GM12878 (cell line): ENCODE measurements at regions not wholly inside any gene's neighbourhood (a gene's known extent, or its start where the extent isn't known, plus 50 kb on each side); places are given as distances from the start of the nearest gene placed in this dataset.

Experiments used
- ATAC-seq: fragments of 200-7000 bp; cut with Tn5 transposase; 3 replicates; pipeline ENCODE4 v1.9.1; 2020; ENCODE audit warnings: mild to moderate bottlenecking, moderate library complexity
- BruUV-seq: library from RNA; stranded (reverse); fragments of 400-500 nt; replicated peaks from 2 replicates; lab custom pipeline; 2021; lab: Mats Ljungman, UMichigan
- CTCF ChIA-PET: fragments of 300-600 bp; sonication (Branson Sonifier 250); formaldehyde crosslinking; extraction: SDS; loops from one replicate; lab custom pipeline; 2021; ENCODE audit warnings: inconsistent platforms; lab: Yijun Ruan, JAX
- POLR2A ChIA-PET: fragments of 350-600 bp; formaldehyde crosslinking; extraction: SDS; loops from one replicate; lab custom pipeline; 2021; ENCODE audit warnings: inconsistent platforms; lab: Charles Lee
- RAD21 ChIA-PET: fragments of 300-600 bp; sonication (Branson Sonifier 250); formaldehyde crosslinking; loops from one replicate; lab custom pipeline; 2023; ENCODE audit warnings: antibody characterized with exemption; ENCODE audit not compliant: unreplicated experiment; lab: Charles Lee
- SMC1A ChIA-PET: fragments of 300-600 bp; sonication (Branson Sonifier 250); formaldehyde crosslinking; loops from one replicate; lab custom pipeline; 2023; ENCODE audit not compliant: unreplicated experiment, uncharacterized antibody; lab: Charles Lee
- DNase-seq: peaks from one replicate; pipeline ENCODE4 v3.0.0-alpha.2; 2011; ENCODE audit warnings: low read depth, low spot score
- FAIRE-seq: peaks from 3 replicates; lab custom pipeline; 2011; peaks lifted over from hg19 to GRCh38; lab: Jason Lieb, UNC
- H2AFZ ChIP-seq: 2 replicates; pipeline ENCODE4 v1.6.0; 2011; ENCODE audit warnings: low read depth, low read length, control low read depth; ENCODE audit not compliant: control insufficient read depth
- H3K27ac ChIP-seq: 2 replicates; pipeline ENCODE4 v1.5.1; 2011; ENCODE audit warnings: control low read depth; ENCODE audit not compliant: control insufficient read depth, insufficient read depth
- H3K27me3 ChIP-seq, 2 experiments: replicated peaks in 1 of 2; 2 replicates each; pipeline versions ENCODE4 v1.6.0 to v1.6.1; 2011; ENCODE audit warnings: low read length in 1 of 2; ENCODE audit not compliant: control insufficient read depth in 2 of 2, insufficient read depth in 2 of 2
- H3K36me3 ChIP-seq, 2 experiments: 2 replicates each; pipeline ENCODE4 v1.5.1; 2011; ENCODE audit warnings: low read length in 1 of 2; ENCODE audit not compliant: control insufficient read depth in 2 of 2, insufficient read depth in 2 of 2
- H3K4me1 ChIP-seq: 2 replicates; pipeline ENCODE4 v1.6.1; 2011; ENCODE audit warnings: mild to moderate bottlenecking, low read length, moderate library complexity, mixed read lengths; ENCODE audit not compliant: control insufficient read depth, insufficient read depth
- H3K4me2 ChIP-seq: 2 replicates; pipeline ENCODE4 v1.6.0; 2011; ENCODE audit warnings: control low read depth; ENCODE audit not compliant: control insufficient read depth, insufficient read depth
- H3K4me3 ChIP-seq: fragments of 200-600 bp; sonication (generic); 2 replicates; pipeline ENCODE4 v1.5.1; 2016
- H3K79me2 ChIP-seq: 2 replicates; pipeline ENCODE4 v1.6.0; 2011; ENCODE audit warnings: low read length; ENCODE audit not compliant: control insufficient read depth, insufficient read depth
- H3K9ac ChIP-seq: 2 replicates; pipeline ENCODE4 v1.8.0; 2011; ENCODE audit warnings: low read length, control low read depth, mixed read lengths; ENCODE audit not compliant: control insufficient read depth, insufficient read depth
- H3K9me3 ChIP-seq: replicated peaks from 3 replicates; pipeline ENCODE4 v1.5.1; 2011; ENCODE audit warnings: mild to moderate bottlenecking, low read length; ENCODE audit not compliant: control insufficient read depth, insufficient read depth
- H4K20me1 ChIP-seq: 2 replicates; pipeline ENCODE4 v1.6.0; 2011; ENCODE audit not compliant: control insufficient read depth, insufficient read depth
- MTA2 ChIP-seq: fragments of 450-650 bp; IDR thresholded peaks from 2 replicates; pipeline ENCODE4 v1.6.1; 2016; ENCODE audit warnings: low read depth, mild to moderate bottlenecking, moderate library complexity
- SREBF1 ChIP-seq: IDR thresholded peaks from 2 replicates; pipeline ENCODE4 v1.6.1; 2012; ENCODE audit warnings: mild to moderate bottlenecking, low read length
- TBL1XR1 ChIP-seq: IDR thresholded peaks from 2 replicates; pipeline ENCODE4 v1.6.1; 2012; ENCODE audit warnings: low read depth, low read length, improper control_type of control experiment
- WRNIP1 ChIP-seq: IDR thresholded peaks from 2 replicates; pipeline ENCODE4 v1.6.1; 2011; ENCODE audit warnings: low read depth, low read length, improper control_type of control experiment, borderline replicate concordance
- WGBS: methylation state at CpG from one replicate; pipeline ENCODE4 v1.1.6; 2016; ENCODE audit warnings: low lambda C conversion rate; ENCODE audit not compliant: insufficient replicate concordance, insufficient coverage; ENCODE audit errors: missing lambda C conversion rate; 5-methylcytosine and 5-hydroxymethylcytosine counted together
- in situ Hi-C: fragments of 300-500 bp; cut with MboI; formaldehyde crosslinking; loops from 9 replicates; pipeline ENCODE4 v1.14.3; 2018; ENCODE audit warnings: mixed read lengths
- intact Hi-C: fragments of 100-400 bp; cut with micrococcal nuclease; formaldehyde crosslinking; loops from one replicate; pipeline ENCODE4 v1.14.2; 2022; ENCODE audit not compliant: unreplicated experiment
- TF ChIP-seq, protein P1 (sequence below), 3 experiments: IDR thresholded peaks in 2 of 3; conservative IDR thresholded peaks in 1 of 3; 2 replicates each; pipeline ENCODE4 v1.5.1; 2011; ENCODE audit warnings: low read depth in 3 of 3, low read length in 3 of 3, mild to moderate bottlenecking in 3 of 3, control low read depth in 2 of 3, moderate library complexity in 2 of 3, inconsistent platforms in 1 of 3, mixed read lengths in 1 of 3; ENCODE audit not compliant: control insufficient read depth in 2 of 3, insufficient read depth in 1 of 3; ENCODE audit errors: extremely low read depth in 1 of 3
- TF ChIP-seq, protein P2 (sequence below): IDR thresholded peaks from 2 replicates; pipeline ENCODE4 v1.6.1; 2011; ENCODE audit warnings: mild to moderate bottlenecking, low read depth, low read length, moderate library complexity; ENCODE audit not compliant: insufficient replicate concordance
- TF ChIP-seq, protein P3 (sequence below): fragments of 450-650 bp; IDR thresholded peaks from 2 replicates; pipeline ENCODE4 v1.6.1; 2016; ENCODE audit warnings: mild to moderate bottlenecking, moderate library complexity, borderline replicate concordance

DNA sequence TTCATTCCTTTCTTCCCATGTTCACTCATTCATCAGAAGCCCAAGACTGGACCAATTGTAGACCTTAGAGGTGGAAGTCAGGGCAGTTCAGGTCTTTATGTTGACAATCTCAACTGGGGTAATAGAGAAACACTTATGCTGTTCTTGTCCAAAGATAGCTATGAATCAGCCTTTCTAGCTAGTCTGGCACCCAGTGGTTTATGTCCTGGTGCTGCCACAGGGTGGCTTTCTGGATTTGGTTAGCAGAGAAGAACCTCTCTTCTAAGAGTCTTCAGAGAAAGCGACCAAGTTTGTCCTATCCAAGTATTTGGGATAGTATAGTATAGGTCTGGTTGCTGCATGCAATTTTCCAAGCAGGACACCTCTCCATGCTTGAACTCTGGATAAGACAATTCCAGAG, 83.3 kb downstream of the NOG start:
- 0% methylated on average over 1 of the region's 1 CpG for WGBS
- peaks cover under 1% of the 10 kb centered on the region; the same call in 1 of the 2 replicates for H3K4me1 ChIP-seq
- no peak for DNase-seq
- no peak overlapping the region for H3K9ac ChIP-seq
- H2AFZ ChIP-seq, result no peak overlapping the region
- H3K27ac ChIP-seq, result no peak overlapping the region
- SMC1A ChIA-PET, result no interaction called here
- intact Hi-C loops, result no loop called here
- no peak for TF ChIP-seq MTA2
- TF ChIP-seq, protein P1, sequence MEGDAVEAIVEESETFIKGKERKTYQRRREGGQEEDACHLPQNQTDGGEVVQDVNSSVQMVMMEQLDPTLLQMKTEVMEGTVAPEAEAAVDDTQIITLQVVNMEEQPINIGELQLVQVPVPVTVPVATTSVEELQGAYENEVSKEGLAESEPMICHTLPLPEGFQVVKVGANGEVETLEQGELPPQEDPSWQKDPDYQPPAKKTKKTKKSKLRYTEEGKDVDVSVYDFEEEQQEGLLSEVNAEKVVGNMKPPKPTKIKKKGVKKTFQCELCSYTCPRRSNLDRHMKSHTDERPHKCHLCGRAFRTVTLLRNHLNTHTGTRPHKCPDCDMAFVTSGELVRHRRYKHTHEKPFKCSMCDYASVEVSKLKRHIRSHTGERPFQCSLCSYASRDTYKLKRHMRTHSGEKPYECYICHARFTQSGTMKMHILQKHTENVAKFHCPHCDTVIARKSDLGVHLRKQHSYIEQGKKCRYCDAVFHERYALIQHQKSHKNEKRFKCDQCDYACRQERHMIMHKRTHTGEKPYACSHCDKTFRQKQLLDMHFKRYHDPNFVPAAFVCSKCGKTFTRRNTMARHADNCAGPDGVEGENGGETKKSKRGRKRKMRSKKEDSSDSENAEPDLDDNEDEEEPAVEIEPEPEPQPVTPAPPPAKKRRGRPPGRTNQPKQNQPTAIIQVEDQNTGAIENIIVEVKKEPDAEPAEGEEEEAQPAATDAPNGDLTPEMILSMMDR (IDR thresholded peaks at IDR 0.05 in 2 of 3, conservative IDR thresholded peaks at IDR 0.05 in 1 of 3; ENCODE audit: control insufficient read depth in 2 of 3, extremely low read depth in 1 of 3, insufficient read depth in 1 of 3, low read depth in 3 of 3, low read length in 3 of 3), result 0 out of 6 replicates have a peak, but pooled peaks of 1 of the 3 experiments have one; percentile 6
- TF ChIP-seq, all 136 proteins: peak for 1
- ChIA-PET CTCF (interaction anchor here (0.6 to 1.5 kb wide), 2 partner anchors 17 to 103 kb away, joined by 3 to 4 read pairs; no protein-coding TSS in a partner anchor), RAD21 (no interaction called here), POLR2A (no interaction called here)
- Histone ChIP-seq H4K20me1 (no peaks in the 10 kb centered on the region), H3K36me3 (no peaks in the 10 kb centered on the region), H3K9me3 (no peaks in the 10 kb centered on the region), H3K4me3 (no peak overlapping the region), H3K4me2 (no peak overlapping the region), H3K79me2 (no peaks in the 10 kb centered on the region), H3K27me3 (peaks cover 10 to 21% of the 10 kb centered on the region in 2 experiments)
- FAIRE-seq (no peak), ATAC-seq (no peak)
- in situ Hi-C loops, result no loop called here
- no TSS peak for BruUV-seq

DNA sequence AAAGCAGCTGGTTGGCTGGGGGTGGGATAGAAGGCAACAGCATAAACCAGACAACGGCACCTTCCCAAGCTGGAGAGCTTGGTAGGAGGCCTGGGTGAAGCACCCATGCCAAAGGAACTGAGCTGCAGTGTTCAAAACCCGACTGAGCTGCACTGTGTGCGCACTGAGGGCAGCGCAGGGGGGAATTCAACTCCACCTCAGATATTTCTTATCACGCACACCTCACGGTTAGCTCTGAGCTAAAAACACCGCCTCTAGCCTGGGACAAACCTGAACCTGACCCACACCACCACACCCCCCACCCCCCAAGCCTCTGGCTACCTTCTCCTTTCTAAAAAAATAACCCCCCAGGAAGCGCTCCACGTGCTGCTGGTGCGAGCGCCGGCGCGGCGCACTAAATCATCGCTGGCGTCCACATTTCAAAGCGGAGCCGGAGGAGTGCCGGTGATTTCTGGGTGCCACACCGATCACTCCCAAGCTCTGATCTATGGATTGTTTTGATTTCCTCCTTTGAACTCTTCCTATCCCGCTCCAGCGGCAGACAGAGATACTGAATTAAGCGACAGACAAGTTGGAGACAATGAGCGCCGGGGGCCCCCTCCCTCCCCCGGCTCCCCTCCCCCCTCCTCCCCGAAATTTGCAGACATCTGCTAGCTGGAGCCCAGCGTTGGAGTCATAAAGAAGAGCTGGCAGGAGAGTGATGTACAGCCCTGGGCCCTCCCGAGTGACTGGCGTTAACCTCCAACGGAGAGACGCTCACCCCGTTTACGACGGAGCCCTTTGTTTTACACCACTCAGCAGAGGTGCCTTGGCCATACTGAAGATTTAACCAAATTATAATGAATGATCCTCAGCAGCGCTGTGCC, 85.0 kb downstream of the NOG start:
- in situ Hi-C loops (no loop called here), intact Hi-C loops (loop anchor here (1.0 kb wide), 1 partner anchor 86 kb away; no protein-coding TSS in a partner anchor)
- FAIRE-seq (no peak), DNase-seq (no peak), ATAC-seq (no peak)
- Histone ChIP-seq H3K27ac (no peak overlapping the region), H3K9ac (no peak overlapping the region), H3K4me2 (no peak overlapping the region), H3K4me1 (peaks cover 6% of the 10 kb centered on the region; the same call in 1 of the 2 replicates), H3K27me3 (peaks cover 10 to 21% of the 10 kb centered on the region in 2 experiments), H3K9me3 (no peaks in the 10 kb centered on the region), H3K36me3 (no peaks in the 10 kb centered on the region), H3K4me3 (no peak overlapping the region), H4K20me1 (no peaks in the 10 kb centered on the region), H2AFZ (no peak overlapping the region), H3K79me2 (no peaks in the 10 kb centered on the region)
- no TSS peak for BruUV-seq
- 22% methylated on average over 35 of the region's 37 CpGs for WGBS
- ChIA-PET POLR2A (no interaction called here), RAD21 (no interaction called here), SMC1A (no interaction called here), CTCF (no interaction called here)
- TF ChIP-seq TBL1XR1, result no peak
- TF ChIP-seq, protein P2, sequence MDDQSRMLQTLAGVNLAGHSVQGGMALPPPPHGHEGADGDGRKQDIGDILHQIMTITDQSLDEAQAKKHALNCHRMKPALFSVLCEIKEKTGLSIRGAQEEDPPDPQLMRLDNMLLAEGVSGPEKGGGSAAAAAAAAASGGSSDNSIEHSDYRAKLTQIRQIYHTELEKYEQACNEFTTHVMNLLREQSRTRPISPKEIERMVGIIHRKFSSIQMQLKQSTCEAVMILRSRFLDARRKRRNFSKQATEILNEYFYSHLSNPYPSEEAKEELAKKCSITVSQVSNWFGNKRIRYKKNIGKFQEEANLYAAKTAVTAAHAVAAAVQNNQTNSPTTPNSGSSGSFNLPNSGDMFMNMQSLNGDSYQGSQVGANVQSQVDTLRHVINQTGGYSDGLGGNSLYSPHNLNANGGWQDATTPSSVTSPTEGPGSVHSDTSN, result no peak
- no peak for TF ChIP-seq SREBF1
- TF ChIP-seq WRNIP1, result no peak
- TF ChIP-seq, protein P3, sequence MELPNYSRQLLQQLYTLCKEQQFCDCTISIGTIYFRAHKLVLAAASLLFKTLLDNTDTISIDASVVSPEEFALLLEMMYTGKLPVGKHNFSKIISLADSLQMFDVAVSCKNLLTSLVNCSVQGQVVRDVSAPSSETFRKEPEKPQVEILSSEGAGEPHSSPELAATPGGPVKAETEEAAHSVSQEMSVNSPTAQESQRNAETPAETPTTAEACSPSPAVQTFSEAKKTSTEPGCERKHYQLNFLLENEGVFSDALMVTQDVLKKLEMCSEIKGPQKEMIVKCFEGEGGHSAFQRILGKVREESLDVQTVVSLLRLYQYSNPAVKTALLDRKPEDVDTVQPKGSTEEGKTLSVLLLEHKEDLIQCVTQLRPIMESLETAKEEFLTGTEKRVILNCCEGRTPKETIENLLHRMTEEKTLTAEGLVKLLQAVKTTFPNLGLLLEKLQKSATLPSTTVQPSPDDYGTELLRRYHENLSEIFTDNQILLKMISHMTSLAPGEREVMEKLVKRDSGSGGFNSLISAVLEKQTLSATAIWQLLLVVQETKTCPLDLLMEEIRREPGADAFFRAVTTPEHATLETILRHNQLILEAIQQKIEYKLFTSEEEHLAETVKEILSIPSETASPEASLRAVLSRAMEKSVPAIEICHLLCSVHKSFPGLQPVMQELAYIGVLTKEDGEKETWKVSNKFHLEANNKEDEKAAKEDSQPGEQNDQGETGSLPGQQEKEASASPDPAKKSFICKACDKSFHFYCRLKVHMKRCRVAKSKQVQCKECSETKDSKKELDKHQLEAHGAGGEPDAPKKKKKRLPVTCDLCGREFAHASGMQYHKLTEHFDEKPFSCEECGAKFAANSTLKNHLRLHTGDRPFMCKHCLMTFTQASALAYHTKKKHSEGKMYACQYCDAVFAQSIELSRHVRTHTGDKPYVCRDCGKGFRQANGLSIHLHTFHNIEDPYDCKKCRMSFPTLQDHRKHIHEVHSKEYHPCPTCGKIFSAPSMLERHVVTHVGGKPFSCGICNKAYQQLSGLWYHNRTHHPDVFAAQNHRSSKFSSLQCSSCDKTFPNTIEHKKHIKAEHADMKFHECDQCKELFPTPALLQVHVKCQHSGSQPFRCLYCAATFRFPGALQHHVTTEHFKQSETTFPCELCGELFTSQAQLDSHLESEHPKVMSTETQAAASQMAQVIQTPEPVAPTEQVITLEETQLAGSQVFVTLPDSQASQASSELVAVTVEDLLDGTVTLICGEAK, result no peak
